Activated naive CD8-positive, alpha-beta T cell (primary cell): ENCODE measurements at regions not wholly inside any gene's neighbourhood (a gene's known extent, or its start where the extent isn't known, plus 50 kb on each side); places are given as distances from the start of the nearest gene placed in this dataset.

Experiments
- H3K27ac Mint-ChIP-seq: one replicate; pipeline ENCODE4 v1.8.0; 2021; ENCODE audit warnings: mixed read lengths
- H3K27me3 Mint-ChIP-seq: one replicate; pipeline ENCODE4 v1.8.0; 2021; ENCODE audit warnings: mixed read lengths
- H3K36me3 Mint-ChIP-seq: one replicate; pipeline ENCODE4 v1.8.0; 2021; ENCODE audit warnings: mixed read lengths
- H3K4me1 Mint-ChIP-seq: one replicate; pipeline ENCODE4 v1.8.0; 2021; ENCODE audit warnings: low read depth, mixed read lengths
- H3K4me3 Mint-ChIP-seq: one replicate; pipeline ENCODE4 v1.8.0; 2021; ENCODE audit warnings: mild to moderate bottlenecking, mixed read lengths
- H3K9me3 Mint-ChIP-seq: one replicate; pipeline ENCODE4 v1.8.0; 2021; ENCODE audit warnings: low read depth, mixed read lengths

DNA sequence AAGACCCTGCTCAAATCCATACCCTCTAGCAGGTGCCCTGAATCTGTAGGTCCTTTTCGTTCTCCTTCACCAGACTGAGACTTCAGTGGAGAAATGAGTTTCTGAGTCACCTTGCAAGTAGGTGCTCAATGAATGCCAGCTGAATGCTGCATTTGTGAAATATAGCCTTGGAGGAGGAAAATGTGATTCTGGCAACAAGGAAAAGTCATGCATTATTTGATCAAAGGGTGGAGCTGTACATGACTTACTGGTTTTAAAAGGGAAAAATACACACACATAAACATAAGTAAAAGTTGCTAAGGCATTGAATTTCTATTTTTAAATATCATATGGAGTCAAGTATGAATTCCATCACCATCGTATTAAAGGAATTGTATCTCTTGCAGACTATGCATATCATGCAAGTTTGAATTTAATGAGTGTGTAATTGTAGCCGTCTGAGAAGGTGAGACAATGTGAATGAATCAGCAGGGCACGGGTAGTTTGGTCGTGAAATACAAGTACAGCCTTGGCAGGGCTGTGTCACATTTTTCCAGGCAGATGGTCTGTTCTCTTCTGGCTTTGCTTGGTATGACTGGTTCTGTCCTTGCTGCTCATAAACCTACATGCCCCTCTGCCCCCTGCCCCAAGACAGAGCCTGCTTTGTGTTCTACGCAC, 160.8 kb downstream of the COL6A3 start:
- Mint-ChIP-seq H3K9me3 (no peaks in the 10 kb centered on the region), H3K4me1 (peaks cover 5% of the 10 kb centered on the region), H3K36me3 (no peaks in the 10 kb centered on the region), H3K27me3 (peaks cover 10% of the 10 kb centered on the region), H3K27ac (no peak overlapping the region), H3K4me3 (no peak overlapping the region)

GRCh38 chr2:237254369-237254861, 159.5 kb downstream of the COL6A3 start:
- Mint-ChIP-seq H3K36me3 (no peaks in the 10 kb centered on the region), H3K27ac (no peak overlapping the region), H3K4me3 (no peak overlapping the region), H3K4me1 (peaks cover 5% of the 10 kb centered on the region), H3K27me3 (peaks cover 9% of the 10 kb centered on the region), H3K9me3 (no peaks in the 10 kb centered on the region)

DNA sequence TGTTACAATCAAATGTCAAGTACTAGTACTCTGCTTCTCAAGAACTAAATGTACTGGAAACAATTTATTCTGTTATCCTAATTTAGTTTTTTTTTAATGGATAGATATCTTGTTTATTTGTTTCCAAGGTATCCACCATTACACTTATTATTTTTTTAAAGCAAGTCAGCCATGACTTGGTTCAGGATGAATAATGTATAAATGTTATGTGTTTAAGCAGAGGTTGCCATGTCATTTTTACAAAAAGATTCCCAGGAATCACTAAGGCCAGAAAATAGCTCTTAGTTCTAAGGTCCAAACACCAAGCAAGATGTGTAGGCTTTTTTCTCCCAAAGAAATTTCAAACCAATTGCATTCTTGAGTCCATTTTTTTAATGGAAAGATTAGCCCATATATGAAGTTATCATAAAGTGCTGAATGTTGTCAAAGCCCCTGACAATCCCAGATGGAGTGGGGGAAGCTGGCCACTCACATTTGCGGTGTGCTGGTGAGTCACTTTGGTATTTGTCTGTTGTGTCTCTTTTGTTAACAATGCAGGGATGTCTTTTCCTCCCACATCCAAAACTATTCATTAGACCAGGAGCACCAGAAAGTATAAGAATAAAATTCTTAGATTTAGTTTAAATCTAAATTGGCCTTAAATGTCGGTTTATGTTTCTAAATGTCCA, 158.9 kb downstream of the COL6A3 start:
- no peak overlapping the region for H3K27ac Mint-ChIP-seq
- peaks cover 8% of the 10 kb centered on the region for H3K27me3 Mint-ChIP-seq
- H3K36me3 Mint-ChIP-seq, result no peaks in the 10 kb centered on the region
- H3K9me3 Mint-ChIP-seq, result no peaks in the 10 kb centered on the region
- H3K4me1 Mint-ChIP-seq, result peaks cover 5% of the 10 kb centered on the region
- H3K4me3 Mint-ChIP-seq, result no peak overlapping the region

- no peaks in the 10 kb centered on the region for H3K36me3 Mint-ChIP-seq
- no peaks in the 10 kb centered on the region for H3K9me3 Mint-ChIP-seq
- peaks cover 6% of the 10 kb centered on the region for H3K27me3 Mint-ChIP-seq
- peaks cover 5% of the 10 kb centered on the region for H3K4me1 Mint-ChIP-seq
- H3K4me3 Mint-ChIP-seq, result no peak overlapping the region
- no peak overlapping the region for H3K27ac Mint-ChIP-seq
Measured at GRCh38 chr2:237256887-237257286, 157.1 kb downstream of the COL6A3 start.

DNA sequence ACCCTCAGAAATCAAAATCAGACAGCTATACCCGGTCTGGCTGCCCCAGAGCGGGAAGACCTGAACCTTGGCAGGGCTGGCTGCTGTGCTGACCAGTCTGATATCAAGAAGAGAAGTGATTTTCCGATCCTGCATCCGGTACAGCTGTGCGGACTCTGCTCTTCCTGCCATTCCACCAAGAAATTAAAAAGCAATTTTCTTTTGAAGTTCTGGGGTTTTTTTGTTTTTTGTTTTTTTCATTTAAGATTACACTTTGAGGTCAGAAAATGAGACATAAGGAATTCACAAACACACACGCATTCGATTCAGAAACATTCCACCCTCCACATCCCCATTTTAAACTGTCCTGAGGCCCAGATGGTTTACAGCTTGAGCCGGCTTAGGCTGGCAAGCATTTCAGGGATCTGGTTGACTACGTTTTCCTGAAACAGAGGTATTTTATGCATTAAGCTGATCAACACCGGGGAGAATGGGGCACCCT, 156.5 kb downstream of the COL6A3 start:
- H3K27ac Mint-ChIP-seq, result no peak overlapping the region
- peaks cover 5% of the 10 kb centered on the region for H3K27me3 Mint-ChIP-seq
- peaks cover 5% of the 10 kb centered on the region for H3K4me1 Mint-ChIP-seq
- no peaks in the 10 kb centered on the region for H3K9me3 Mint-ChIP-seq
- no peak overlapping the region for H3K4me3 Mint-ChIP-seq
- no peaks in the 10 kb centered on the region for H3K36me3 Mint-ChIP-seq

DNA sequence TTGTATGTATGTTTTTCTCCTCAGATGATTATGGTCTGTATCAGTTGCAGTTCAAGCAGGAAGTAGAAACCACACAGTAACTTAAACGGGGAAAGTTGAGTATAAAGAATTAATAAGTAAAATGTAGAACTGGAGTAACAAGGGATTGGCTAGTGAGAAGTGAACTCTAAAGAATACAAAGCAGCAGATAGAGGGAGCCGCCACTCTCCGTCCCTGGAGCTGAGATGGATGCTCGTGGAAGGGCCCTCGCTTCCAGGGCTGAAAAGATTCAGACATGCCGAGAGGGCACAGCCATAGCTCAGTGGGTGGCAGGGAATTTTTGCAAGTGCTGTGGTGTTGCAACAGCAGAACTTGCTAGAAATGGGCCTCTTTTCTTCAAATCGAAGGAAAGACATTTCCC, 155.8 kb downstream of the COL6A3 start:
- Mint-ChIP-seq H3K4me3 (no peak overlapping the region), H3K36me3 (no peaks in the 10 kb centered on the region), H3K4me1 (peaks cover 5% of the 10 kb centered on the region), H3K27me3 (peaks cover 5% of the 10 kb centered on the region), H3K9me3 (no peaks in the 10 kb centered on the region), H3K27ac (no peak overlapping the region)

DNA sequence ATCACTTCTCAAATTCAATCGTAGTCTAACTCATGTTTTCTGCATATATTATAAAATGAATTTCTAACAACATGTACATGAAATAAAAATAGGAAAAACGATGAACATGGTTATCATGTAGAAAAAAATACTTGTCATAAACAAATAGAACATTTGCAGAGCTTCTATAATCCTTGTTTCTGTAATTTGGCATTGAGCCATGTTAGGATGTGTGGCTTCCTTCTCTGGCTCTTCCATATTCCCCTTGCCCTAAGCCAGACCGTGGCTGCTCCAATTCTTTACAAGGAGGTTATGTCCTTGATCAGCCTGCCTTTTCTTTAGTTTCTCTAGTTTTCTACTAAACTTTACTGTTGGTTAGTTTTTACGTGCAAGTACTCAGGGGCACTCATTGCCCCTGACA, 155.3 kb downstream of the COL6A3 start:
- Mint-ChIP-seq H3K4me3 (no peak overlapping the region), H3K27me3 (peaks cover 5% of the 10 kb centered on the region), H3K36me3 (no peaks in the 10 kb centered on the region), H3K27ac (no peak overlapping the region), H3K9me3 (no peaks in the 10 kb centered on the region), H3K4me1 (peaks cover 5% of the 10 kb centered on the region)

GRCh38 chr2:237259201-237259600, 154.8 kb downstream of the COL6A3 start:
- Mint-ChIP-seq H3K36me3 (no peaks in the 10 kb centered on the region), H3K27ac (no peak overlapping the region), H3K4me3 (no peak overlapping the region), H3K9me3 (no peaks in the 10 kb centered on the region), H3K4me1 (peaks cover 5% of the 10 kb centered on the region), H3K27me3 (peaks cover 5% of the 10 kb centered on the region)

- Mint-ChIP-seq H3K36me3 (no peaks in the 10 kb centered on the region), H3K27me3 (peaks cover 2% of the 10 kb centered on the region), H3K4me1 (peaks cover 5% of the 10 kb centered on the region), H3K4me3 (no peak overlapping the region), H3K27ac (no peak overlapping the region), H3K9me3 (no peaks in the 10 kb centered on the region)
Measured at GRCh38 chr2:237260039-237260620, 153.8 kb downstream of the COL6A3 start.

GRCh38 chr2:237260686-237261085, 153.3 kb downstream of the COL6A3 start:
- Mint-ChIP-seq H3K27me3 (peaks cover 2% of the 10 kb centered on the region), H3K4me3 (no peak overlapping the region), H3K27ac (no peak overlapping the region), H3K36me3 (no peaks in the 10 kb centered on the region), H3K4me1 (peaks cover 5% of the 10 kb centered on the region), H3K9me3 (no peaks in the 10 kb centered on the region)

DNA sequence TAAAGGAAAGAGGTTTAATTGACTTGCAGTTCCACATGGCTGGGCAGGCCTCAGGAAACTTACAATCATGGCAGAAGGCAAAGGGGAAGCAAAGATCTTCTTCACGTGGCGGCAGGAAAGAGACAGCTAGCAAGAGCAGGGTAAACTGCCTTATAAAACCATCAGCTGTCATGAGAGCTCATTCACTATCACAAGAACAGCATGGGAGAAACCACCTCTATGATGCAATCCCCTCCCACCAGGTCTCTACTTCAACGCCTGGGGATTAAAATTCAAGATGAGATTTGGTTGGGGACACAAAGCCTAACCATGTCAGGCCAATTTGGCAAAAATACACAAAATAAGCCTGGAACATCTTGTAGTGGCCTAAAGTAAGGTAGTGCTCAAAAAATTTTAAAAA, 152.6 kb downstream of the COL6A3 start:
- no peak overlapping the region for H3K4me3 Mint-ChIP-seq
- no peaks in the 10 kb centered on the region for H3K36me3 Mint-ChIP-seq
- no peak overlapping the region for H3K27ac Mint-ChIP-seq
- no peaks in the 10 kb centered on the region for H3K9me3 Mint-ChIP-seq
- H3K27me3 Mint-ChIP-seq, result peaks cover 2% of the 10 kb centered on the region
- peaks cover 5% of the 10 kb centered on the region for H3K4me1 Mint-ChIP-seq

DNA sequence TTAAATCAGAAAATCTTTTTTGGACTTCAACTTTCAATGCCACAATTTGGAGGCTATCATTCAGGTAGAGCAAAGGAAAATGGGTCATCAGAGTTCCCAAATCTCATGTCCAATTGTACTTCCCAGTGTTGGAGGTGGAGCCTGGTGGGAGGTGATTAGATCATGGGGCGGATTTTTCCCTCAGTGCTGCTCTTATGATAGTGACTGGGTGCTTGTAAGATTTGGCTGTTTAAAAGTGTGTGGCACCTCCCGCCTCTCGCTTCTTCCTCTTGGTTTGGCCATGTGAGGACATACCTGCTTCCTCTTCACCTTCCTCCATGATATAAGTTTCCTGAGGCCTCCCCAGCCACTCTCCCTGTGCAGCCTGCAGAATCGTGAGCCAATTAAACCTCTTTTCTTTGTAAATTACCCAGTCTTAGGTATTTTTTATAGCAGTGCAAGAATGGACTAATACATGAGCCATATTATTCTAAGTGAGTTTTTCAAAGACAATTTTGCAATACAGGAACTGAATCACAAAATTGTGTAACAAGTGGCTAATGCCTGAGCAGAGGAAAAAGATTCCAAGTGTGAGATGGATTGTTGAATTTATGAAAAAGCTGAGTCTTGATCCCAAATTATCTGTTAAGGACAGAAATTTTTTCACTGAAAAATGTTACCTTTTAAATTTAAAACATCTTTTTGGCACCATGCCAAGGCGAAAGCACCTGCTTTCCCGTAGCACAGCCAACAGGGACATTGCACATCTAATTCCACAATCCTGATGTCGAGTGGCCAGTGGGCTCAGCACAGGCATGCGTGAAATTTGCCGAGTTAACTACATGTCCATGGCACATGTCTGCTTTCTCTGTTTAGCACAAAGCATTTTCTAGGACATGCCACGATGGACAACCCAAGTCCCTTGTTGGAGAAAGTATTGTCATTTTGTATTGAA, 150.9 kb downstream of the COL6A3 start:
- Mint-ChIP-seq H3K4me1 (peaks cover under 1% of the 10 kb centered on the region), H3K4me3 (no peak overlapping the region), H3K27me3 (peaks cover 2% of the 10 kb centered on the region), H3K36me3 (no peaks in the 10 kb centered on the region), H3K9me3 (no peaks in the 10 kb centered on the region), H3K27ac (no peak overlapping the region)

GRCh38 chr2:237264480-237265219, 149.3 kb downstream of the COL6A3 start:
- no peaks in the 10 kb centered on the region for H3K4me1 Mint-ChIP-seq
- no peaks in the 10 kb centered on the region for H3K36me3 Mint-ChIP-seq
- no peak overlapping the region for H3K4me3 Mint-ChIP-seq
- H3K27ac Mint-ChIP-seq, result no peak overlapping the region
- H3K27me3 Mint-ChIP-seq, result peaks cover 3% of the 10 kb centered on the region
- H3K9me3 Mint-ChIP-seq, result no peaks in the 10 kb centered on the region

DNA sequence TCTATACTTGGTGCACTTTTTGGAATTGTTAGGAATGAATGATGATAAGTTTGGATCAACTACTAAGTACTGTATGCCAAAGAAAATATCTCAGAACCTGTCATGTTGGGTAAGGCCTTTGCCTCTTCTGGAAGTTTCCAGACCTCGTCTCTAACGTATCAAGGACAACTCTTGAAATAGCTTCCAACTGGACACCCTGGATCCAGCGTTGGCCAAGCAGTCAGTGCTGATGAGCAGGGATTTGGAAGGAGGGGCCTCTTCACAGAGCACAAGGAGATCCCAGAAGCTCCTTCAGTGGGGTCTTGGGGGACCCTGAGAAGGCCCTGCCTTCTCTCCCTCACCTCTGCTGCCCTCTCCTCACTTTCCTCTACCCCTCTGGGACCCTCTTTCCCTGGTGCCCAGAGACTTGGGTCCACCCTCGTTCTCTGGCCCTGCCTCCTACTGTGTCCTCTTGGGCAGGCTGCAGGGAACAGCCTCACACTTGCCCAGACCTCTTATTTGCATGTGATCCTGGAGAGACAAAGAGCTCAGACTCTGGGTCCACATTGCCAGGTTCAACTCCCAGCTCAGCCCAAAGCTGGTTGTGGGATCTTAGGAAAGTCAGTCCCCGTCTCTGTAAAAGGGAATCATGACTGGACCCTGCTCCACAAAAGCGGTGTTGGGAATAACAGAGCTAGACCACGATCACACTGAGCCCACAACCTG, 145.8 kb downstream of the COL6A3 start:
- Mint-ChIP-seq H3K4me1 (no peaks in the 10 kb centered on the region), H3K36me3 (no peaks in the 10 kb centered on the region), H3K27me3 (peaks cover 8% of the 10 kb centered on the region), H3K4me3 (no peak overlapping the region), H3K9me3 (no peaks in the 10 kb centered on the region), H3K27ac (no peak overlapping the region)
